SU-DHL-6 (cell line): ENCODE measurements at regions not wholly inside any gene's neighbourhood (a gene's known extent, or its start where the extent isn't known, plus 50 kb on each side); places are given as distances from the start of the nearest gene placed in this dataset.

ENCODE experiments used
- H2AFZ ChIP-seq: fragments of 200-600 bp; sonication (generic); 2 replicates; pipeline ENCODE4 v1.6.1; 2014; ENCODE audit warnings: low read depth, mild to moderate bottlenecking, moderate library complexity, mixed read lengths, antibody characterized with exemption, low read length; ENCODE audit not compliant: severe bottlenecking
- H3F3A ChIP-seq: fragments of 200-600 bp; shearing (Covaris generic); 2 replicates; pipeline ENCODE4 v1.6.0; 2016; ENCODE audit warnings: antibody characterized with exemption, mild to moderate bottlenecking; ENCODE audit not compliant: insufficient read depth
- H3K27ac ChIP-seq: fragments of 200-600 bp; sonication (generic); 2 replicates; pipeline ENCODE4 v1.5.1; 2016; ENCODE audit warnings: low read depth, mild to moderate bottlenecking, low read length, moderate library complexity, mixed read lengths
- H3K27me3 ChIP-seq: fragments of 200-600 bp; sonication (generic), shearing (Covaris generic); 2 replicates; pipeline ENCODE4 v1.6.0; 2014; ENCODE audit warnings: mild to moderate bottlenecking, low read length
- H3K36me3 ChIP-seq: fragments of 200-600 bp; sonication (generic); 2 replicates; pipeline ENCODE4 v1.6.1; 2014; ENCODE audit warnings: mild to moderate bottlenecking, low read length, mixed read lengths
- H3K4me2 ChIP-seq: fragments of 300-600, 200-600 bp; shearing (Covaris generic), sonication (generic); 2 replicates; pipeline ENCODE4 v1.6.0; 2014; ENCODE audit warnings: low read length, low read depth, mild to moderate bottlenecking; ENCODE audit not compliant: poor library complexity, severe bottlenecking
- H3K4me3 ChIP-seq: fragments of 200-600 bp; sonication (generic); 2 replicates; pipeline ENCODE4 v1.5.1; 2014; ENCODE audit warnings: antibody characterized with exemption, low read length, mild to moderate bottlenecking, mixed read lengths; ENCODE audit not compliant: insufficient read depth, poor library complexity, severe bottlenecking
- H3K79me2 ChIP-seq: fragments of 200-600 bp; sonication (generic); 2 replicates; pipeline ENCODE4 v1.6.1; 2014; ENCODE audit warnings: mild to moderate bottlenecking, low read length, moderate library complexity; ENCODE audit not compliant: insufficient read depth
- H3K9ac ChIP-seq: fragments of 200-600 bp; sonication (generic); 2 replicates; pipeline ENCODE4 v1.7.0; 2014; ENCODE audit warnings: mild to moderate bottlenecking, low read length
- H3K9me2 ChIP-seq: fragments of 200-600 bp; sonication (generic); replicated peaks from 2 replicates; pipeline ENCODE4 v1.6.1; 2014; ENCODE audit warnings: low read length; ENCODE audit not compliant: insufficient read depth
- H3K9me3 ChIP-seq: fragments of 200-600 bp; sonication (generic); 2 replicates; pipeline ENCODE4 v1.6.1; 2014; ENCODE audit warnings: low read length, mixed read lengths; ENCODE audit not compliant: insufficient read depth
- H4K20me1 ChIP-seq: fragments of 200-600 bp; sonication (generic); 2 replicates; pipeline ENCODE4 v1.6.1; 2014; ENCODE audit warnings: low read depth, mild to moderate bottlenecking, antibody characterized with exemption, low read length, moderate library complexity, mixed read lengths
- CTCF ChIP-seq: fragments of 200-600 bp; sonication (generic); IDR thresholded peaks from one replicate; pipeline ENCODE4 v1.5.1; 2017; ENCODE audit warnings: antibody characterized with exemption, mild to moderate bottlenecking, low read length, moderate library complexity; ENCODE audit not compliant: insufficient read depth, poor library complexity, severe bottlenecking
- EZH2phosphoT487 ChIP-seq: fragments of 200-600 bp; sonication (generic), shearing (Covaris generic); conservative IDR thresholded peaks from 2 replicates; pipeline ENCODE4 v1.6.1; 2018; ENCODE audit warnings: mild to moderate bottlenecking, antibody characterized with exemption, low read length, moderate library complexity, mixed read lengths

GRCh38 chr3:18902081-18902793 is 246.1 kb upstream of the KCNH8 start:
- Histone ChIP-seq H3K36me3 (no peaks in the 10 kb centered on the region), H3K79me2 (no peaks in the 10 kb centered on the region), H3K9ac (no peak overlapping the region), H3K27me3 (no peaks in the 10 kb centered on the region), H3F3A (no peaks in the 10 kb centered on the region), H3K4me2 (no peak overlapping the region), H4K20me1 (no peaks in the 10 kb centered on the region), H3K9me3 (no peaks in the 10 kb centered on the region), H3K4me3 (no peak overlapping the region), H3K9me2 (no peaks in the 10 kb centered on the region), H2AFZ (no peak overlapping the region), H3K27ac (no peak overlapping the region)
- TF ChIP-seq CTCF, result no peak
- no peak for TF ChIP-seq EZH2phosphoT487

GRCh38 chr3:18901571-18901970 is 246.7 kb upstream of the KCNH8 start:
- Histone ChIP-seq H3K4me2 (no peak overlapping the region), H3F3A (no peaks in the 10 kb centered on the region), H3K79me2 (no peaks in the 10 kb centered on the region), H3K4me3 (no peak overlapping the region), H3K36me3 (no peaks in the 10 kb centered on the region), H3K27ac (no peak overlapping the region), H3K27me3 (no peaks in the 10 kb centered on the region), H3K9me2 (no peaks in the 10 kb centered on the region), H4K20me1 (no peaks in the 10 kb centered on the region), H2AFZ (no peak overlapping the region), H3K9me3 (no peaks in the 10 kb centered on the region), H3K9ac (no peak overlapping the region)
- TF ChIP-seq CTCF, result no peak

GRCh38 chr3:18900994-18901393 is 247.3 kb upstream of the KCNH8 start:
- H3K4me2 ChIP-seq, result no peak overlapping the region
- no peak overlapping the region for H3K4me3 ChIP-seq
- no peak for TF ChIP-seq CTCF
- no peak for TF ChIP-seq EZH2phosphoT487
- no peak overlapping the region for H3K27ac ChIP-seq
- H3K36me3 ChIP-seq, result no peaks in the 10 kb centered on the region
- no peaks in the 10 kb centered on the region for H3K79me2 ChIP-seq
- H3K27me3 ChIP-seq, result no peaks in the 10 kb centered on the region
- no peaks in the 10 kb centered on the region for H4K20me1 ChIP-seq
- no peaks in the 10 kb centered on the region for H3K9me3 ChIP-seq
- H3K9ac ChIP-seq, result no peak overlapping the region
- no peaks in the 10 kb centered on the region for H3K9me2 ChIP-seq
- H2AFZ ChIP-seq, result no peak overlapping the region
- no peaks in the 10 kb centered on the region for H3F3A ChIP-seq

- Histone ChIP-seq H3K36me3 (no peaks in the 10 kb centered on the region), H4K20me1 (no peaks in the 10 kb centered on the region), H3K4me2 (no peak overlapping the region), H3K27ac (no peak overlapping the region), H3K4me3 (no peak overlapping the region), H3K9ac (no peak overlapping the region), H2AFZ (no peak overlapping the region), H3F3A (no peaks in the 10 kb centered on the region), H3K27me3 (no peaks in the 10 kb centered on the region), H3K9me2 (no peaks in the 10 kb centered on the region), H3K9me3 (no peaks in the 10 kb centered on the region), H3K79me2 (no peaks in the 10 kb centered on the region)
- TF ChIP-seq EZH2phosphoT487, result no peak
- TF ChIP-seq CTCF, result no peak
These were observed 249.4 kb upstream of the KCNH8 start for GRCh38 chr3:18898911-18899310.
